A549 (cell line): ENCODE measurements at regions not wholly inside any gene's neighbourhood (a gene's known extent, or its start where the extent isn't known, plus 50 kb on each side); places are given as distances from the start of the nearest gene placed in this dataset.

ENCODE experiments used
- ATAC-seq, 2 experiments: fragments of 200-7000 bp in 1 of 2; fragments of >200 bp in 1 of 2; cut with Nextera tagmentation in 1 of 2; cut with Tn5 transposase in 1 of 2; 3 replicates each; pipeline versions ENCODE4 v1.8.0 to v1.9.1; 2018 to 2020; ENCODE audit warnings: mild to moderate bottlenecking in 1 of 2, moderate library complexity in 1 of 2
- CTCF ChIA-PET: fragments of 300-600 bp; sonication (Branson Sonifier 250); formaldehyde crosslinking; extraction: SDS; loops from one replicate; lab custom pipeline; 2021; ENCODE audit warnings: antibody characterized with exemption, inconsistent platforms; lab: Yijun Ruan, JAX
- POLR2A ChIA-PET: fragments of 350-600 bp; formaldehyde crosslinking; extraction: SDS; loops from one replicate; lab custom pipeline; 2021; ENCODE audit warnings: antibody characterized with exemption, inconsistent platforms; lab: Yijun Ruan, JAX
- DNase-seq, 2 experiments: peaks; one replicate each; pipeline versions ENCODE4 v3.0.0 to v3.0.0-alpha.2; 2011 to 2016; ENCODE audit warnings: low read depth in 1 of 2, low spot score in 1 of 2
- FAIRE-seq: peaks from 2 replicates; lab custom pipeline; 2011; peaks lifted over from hg19 to GRCh38; lab: Jason Lieb, UNC
- H3K27ac ChIP-seq, 2 experiments: fragments of >200 bp; sonication (Bioruptor Twin); formaldehyde crosslinking; 3 replicates each; pipeline ENCODE4 v1.5.1; 2016 to 2017
- H3K4me1 ChIP-seq: fragments of >200 bp; sonication (Bioruptor Twin); formaldehyde crosslinking; 3 replicates; pipeline ENCODE4 v1.6.1; 2016
- H3K4me2 ChIP-seq: fragments of >200 bp; sonication (Bioruptor Twin); formaldehyde crosslinking; 3 replicates; pipeline ENCODE4 v1.6.1; 2016
- H3K4me3 ChIP-seq: fragments of >200 bp; sonication (Bioruptor Twin); formaldehyde crosslinking; 3 replicates; pipeline ENCODE4 v1.5.1; 2016
- H3K9me3 ChIP-seq: fragments of >200 bp; sonication (Bioruptor Twin); formaldehyde crosslinking; 3 replicates; pipeline ENCODE4 v1.6.1; 2016
- CEBPB ChIP-seq, 2 experiments: fragments of >200 bp in 1 of 2; sonication (Bioruptor Twin) in 1 of 2; formaldehyde crosslinking in 1 of 2; IDR thresholded peaks; 2 replicates each; pipeline ENCODE4 v1.6.1; 2012 to 2016
- EHMT2 ChIP-seq: fragments of 200-600 bp; sonication (generic); IDR thresholded peaks from 2 replicates; pipeline ENCODE4 v1.6.1; 2016; ENCODE audit warnings: antibody characterized with exemption, low read depth, mild to moderate bottlenecking, moderate library complexity
- FOSL2 ChIP-seq, 2 experiments: fragments of 450-650 bp in 1 of 2; fragments of >200 bp in 1 of 2; sonication (Bioruptor Twin) in 1 of 2; formaldehyde crosslinking; IDR thresholded peaks; 2 replicates each; pipeline versions ENCODE4 v1.5.0 to v1.6.1; 2016 to 2020; ENCODE audit warnings: mild to moderate bottlenecking in 1 of 2, moderate library complexity in 1 of 2
- HOXB13 ChIP-seq: fragments of 250-450 bp; sonication (Bioruptor Pico); IDR thresholded peaks from 2 replicates; pipeline ENCODE4 v1.5.0; 2020; ENCODE audit warnings: low read depth, mild to moderate bottlenecking, moderate library complexity
- JUN ChIP-seq, 2 experiments: fragments of >200 bp; sonication (Bioruptor Twin); formaldehyde crosslinking; IDR thresholded peaks; 2 replicates in 1 of 2; 3 replicates in 1 of 2; pipeline ENCODE4 v1.6.1; 2016 to 2017
- KDM1A ChIP-seq: fragments of 200-600 bp; sonication (generic); IDR thresholded peaks from 2 replicates; pipeline ENCODE4 v1.6.1; 2016; ENCODE audit warnings: low read depth, mild to moderate bottlenecking
- MAX ChIP-seq: IDR thresholded peaks from 2 replicates; pipeline ENCODE4 v1.6.1; 2012
- SMC3 ChIP-seq: fragments of >200 bp; sonication (Bioruptor Twin); formaldehyde crosslinking; IDR thresholded peaks from 3 replicates; pipeline ENCODE4 v1.6.1; 2018; ENCODE audit warnings: inconsistent platforms
- USF2 ChIP-seq: fragments of 450-650 bp; IDR thresholded peaks from 2 replicates; pipeline ENCODE4 v1.6.1; 2014; ENCODE audit warnings: antibody characterized with exemption
- WGBS: methylation state at CpG from one replicate; pipeline ENCODE4 v1.1.6; 2017; ENCODE audit errors: missing lambda C conversion rate; 5-methylcytosine and 5-hydroxymethylcytosine counted together
- TF ChIP-seq, protein P1 (sequence below): fragments of >200 bp; sonication (Bioruptor Twin); formaldehyde crosslinking; IDR thresholded peaks from 2 replicates; pipeline ENCODE4 v1.6.1; 2016

DNA sequence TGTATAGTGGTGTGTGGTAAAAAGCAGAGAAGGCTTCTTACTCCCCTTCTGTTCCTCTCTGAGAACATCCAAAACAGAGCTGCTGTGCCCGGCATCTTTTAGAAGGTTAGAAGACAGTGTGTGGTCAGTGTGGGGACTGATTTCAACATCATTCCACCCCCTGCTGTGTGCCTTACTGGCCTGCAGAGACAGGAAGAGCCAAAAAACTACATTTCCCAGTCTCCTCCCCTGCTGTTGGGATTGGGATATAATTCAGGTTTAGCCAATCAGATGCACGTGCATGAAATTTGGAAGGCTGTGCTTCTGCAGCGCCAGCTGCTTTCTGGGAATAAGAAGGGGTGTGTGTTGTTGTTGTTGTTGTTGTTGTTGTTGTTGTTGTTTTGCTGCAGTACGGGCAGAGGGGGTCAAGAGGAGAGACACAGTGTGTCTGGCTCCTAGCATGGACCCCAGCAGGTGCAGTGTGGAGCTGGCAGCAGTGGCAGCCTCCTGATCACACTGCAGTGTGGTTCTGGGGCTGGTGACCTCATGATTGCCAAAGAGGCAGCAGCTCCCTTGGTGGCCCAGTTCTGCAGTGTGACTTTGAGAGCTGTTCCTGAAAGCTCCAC lies 74.7 kb downstream of the MRPL14 start:
- H3K4me2 ChIP-seq, result peak overlapping the region; percentile 40
- DNase-seq (peak in 1 of 2 experiments; percentile 56), ATAC-seq (peak; percentile 48 to 63; a peak in 5 of 6 replicates)

DNA sequence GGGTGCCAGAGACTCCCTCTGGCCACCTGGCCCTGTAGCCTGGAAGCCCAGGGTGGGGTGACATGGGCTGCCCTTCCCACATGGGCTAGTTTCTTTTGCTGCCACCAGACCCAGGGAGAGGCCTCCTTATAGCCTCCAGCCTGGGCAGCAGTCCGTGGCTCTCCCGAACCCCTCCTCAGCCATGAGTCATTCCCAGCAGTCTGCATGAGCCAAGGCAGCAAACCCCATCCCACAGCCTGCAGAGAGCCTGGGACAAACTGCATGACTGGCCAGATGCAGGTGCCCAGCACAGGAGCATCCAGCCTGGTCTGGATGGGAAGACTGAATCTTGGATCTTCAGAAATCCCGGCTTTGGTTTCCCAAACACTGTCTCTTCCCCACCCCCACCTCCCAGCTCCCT lies 75.7 kb downstream of the MRPL14 start:
- Histone ChIP-seq H3K4me2 (peak overlapping the region; percentile 40), H3K4me1 (peaks cover 98% of the 10 kb centered on the region), H3K27ac (peak overlapping the region; percentile 89 to 97), H3K9me3 (no peaks in the 10 kb centered on the region), H3K4me3 (no peak overlapping the region)
- DNase-seq (no peak), ATAC-seq (peak; percentile 54 to 75; a peak in 5 of 6 replicates), FAIRE-seq (no peak)
- POLR2A ChIA-PET, result no interaction called here
- 3% methylated on average over 3 of the region's 3 CpGs for WGBS
- TF ChIP-seq FOSL2 (IDR thresholded peaks at IDR 0.05), result 0 out of 2 replicates have a peak, but pooled peaks have one; percentile 23
- peak; percentile 42 for TF ChIP-seq FOSL2 (CRISPR knock-in tag; IDR thresholded peaks at IDR 0.05)
- no peak for TF ChIP-seq HOXB13
- TF ChIP-seq JUN (IDR thresholded peaks at IDR 0.05), result 0 out of 5 replicates have a peak, but pooled peaks of 1 of the 2 experiments have one; percentile 23
- CTCF ChIA-PET, result interaction anchor here (1.2 to 3.2 kb wide), 4 partner anchors 8 to 282 kb away, joined by 3 to 13 read pairs (median 6); partner anchors contain the start of gene VEGFA

More for the DNA sequence above, 74.7 kb downstream of the MRPL14 start:
- peaks cover 98% of the 10 kb centered on the region for H3K4me1 ChIP-seq
- ChIA-PET CTCF (interaction anchor here (1.0 to 3.2 kb wide), 6 partner anchors 9 to 283 kb away, joined by 3 to 13 read pairs (median 6); partner anchors contain the start of gene VEGFA), POLR2A (interaction anchor here (1.5 kb wide), 1 partner anchor 10 kb away, joined by 5 read pairs; no protein-coding TSS in a partner anchor)
- WGBS, result 41% methylated on average over 4 of the region's 4 CpGs
- H3K27ac ChIP-seq, result peak overlapping the region; percentile 89 to 97
- no peaks in the 10 kb centered on the region for H3K9me3 ChIP-seq
- TF ChIP-seq CEBPB (IDR thresholded peaks at IDR 0.05) (peak in 1 of 2 experiments; percentile 77; a peak in 2 of 4 replicates), EHMT2 (no peak)
- TF ChIP-seq, protein P1, sequence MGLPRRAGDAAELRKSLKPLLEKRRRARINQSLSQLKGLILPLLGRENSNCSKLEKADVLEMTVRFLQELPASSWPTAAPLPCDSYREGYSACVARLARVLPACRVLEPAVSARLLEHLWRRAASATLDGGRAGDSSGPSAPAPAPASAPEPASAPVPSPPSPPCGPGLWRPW, result no peak
- no peak overlapping the region for H3K4me3 ChIP-seq
- FAIRE-seq, result no peak

DNA sequence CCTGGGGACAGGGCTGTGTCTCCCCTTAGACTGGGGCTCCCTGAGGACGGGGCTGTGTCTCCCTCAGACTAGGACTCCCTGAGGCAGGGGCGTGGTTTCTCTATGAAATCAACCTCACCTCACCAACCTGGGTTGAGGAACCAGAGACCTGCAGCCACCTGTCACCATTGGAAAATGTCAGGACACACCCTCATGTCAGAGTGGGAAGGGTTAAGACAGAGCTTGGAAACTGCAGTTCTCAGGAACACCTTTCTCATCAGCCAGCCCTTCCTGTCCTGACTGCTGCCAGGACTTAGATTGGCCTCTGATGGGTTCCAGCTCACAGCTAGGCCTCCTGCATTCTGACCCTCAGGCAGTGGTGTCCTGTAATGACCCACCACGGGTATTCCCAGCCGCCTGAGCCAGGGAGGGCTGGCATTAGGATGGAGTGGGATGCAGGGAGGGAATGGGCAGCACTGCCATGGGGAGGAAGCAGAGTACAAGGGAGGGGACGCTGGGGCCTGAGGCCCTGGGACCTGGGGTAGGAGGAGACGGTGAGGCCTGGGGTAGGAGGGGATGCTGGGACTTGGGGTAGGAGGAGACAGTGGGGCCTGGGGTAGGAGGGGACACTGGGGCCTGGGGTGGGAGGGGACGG lies 76.3 kb downstream of the MRPL14 start:
- ChIA-PET CTCF (interaction anchor here (0.6 to 3.2 kb wide), 9 partner anchors 10 to 282 kb away, joined by 3 to 15 read pairs (median 4); partner anchors contain the start of gene VEGFA), POLR2A (interaction anchor here (1.2 kb wide), 1 partner anchor 281 kb away, joined by 3 read pairs; the partner anchor contains the start of gene VEGFA)
- peaks cover 99% of the 10 kb centered on the region for H3K4me1 ChIP-seq
- 39% methylated on average over 3 of the region's 7 CpGs for WGBS
- no peak for DNase-seq
- ATAC-seq, result peak; percentile 12 to 23; a peak in 3 of 6 replicates
- peak overlapping the region; percentile 40 for H3K4me2 ChIP-seq
- no peak for FAIRE-seq
- H3K9me3 ChIP-seq, result no peaks in the 10 kb centered on the region
- H3K4me3 ChIP-seq, result no peak overlapping the region
- TF ChIP-seq SMC3 (no peak), MAX (0 out of 2 replicates have a peak, but pooled peaks have one; percentile 12)
- H3K27ac ChIP-seq, result peak overlapping the region; percentile 89 to 97

DNA sequence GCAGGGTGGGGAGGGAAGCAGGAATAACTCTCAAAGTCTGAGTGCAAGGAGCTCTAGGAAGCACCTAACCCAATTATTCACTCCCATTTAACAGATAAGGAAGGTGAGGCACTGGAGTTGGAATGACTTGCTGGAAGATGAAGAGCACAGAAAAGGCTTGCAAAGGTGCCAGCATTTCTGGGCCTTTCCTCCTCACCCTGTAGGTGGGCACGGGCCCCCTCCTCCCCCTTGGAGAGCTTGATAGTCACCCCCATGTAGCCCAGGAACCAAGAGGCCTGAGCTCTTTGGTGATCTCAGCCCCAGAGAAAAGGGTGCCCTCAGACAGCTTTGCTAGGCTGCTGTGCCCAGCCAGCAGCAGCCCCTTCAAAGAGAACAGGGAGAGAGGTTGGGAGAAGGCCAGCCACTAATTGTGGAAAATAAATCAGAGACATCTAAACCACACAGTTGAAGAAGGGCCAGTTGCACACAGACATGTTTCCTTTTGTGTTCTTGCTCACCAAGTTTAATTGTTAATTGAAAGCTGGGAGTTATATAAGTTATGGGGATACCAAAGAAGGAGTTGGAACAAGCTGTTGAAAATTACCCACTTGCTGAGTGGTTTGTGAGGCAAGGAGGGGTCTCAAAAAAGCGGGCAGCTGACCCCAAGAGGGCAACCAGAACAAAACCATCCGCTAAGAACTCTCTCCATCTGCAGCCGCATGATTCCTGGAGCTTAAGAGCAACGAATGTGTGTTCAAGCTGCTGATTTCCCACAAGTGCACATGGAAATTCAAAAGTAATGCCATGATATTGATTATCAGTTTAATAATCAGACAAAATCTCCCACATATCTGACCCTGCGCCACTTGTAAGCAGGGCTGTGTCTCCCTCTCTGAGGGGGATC lies 77.0 kb downstream of the MRPL14 start:
- peak overlapping the region; percentile 89 to 97 for H3K27ac ChIP-seq
- WGBS, result 75% methylated on average over 6 of the region's 6 CpGs
- 0 out of 2 replicates have a peak, but pooled peaks have one; percentile 47 for TF ChIP-seq KDM1A
- TF ChIP-seq USF2, result no peak
- H3K4me2 ChIP-seq, result peak overlapping the region; percentile 40
- CTCF ChIA-PET, result interaction anchor here (0.6 to 3.2 kb wide), 8 partner anchors 9 to 281 kb away, joined by 3 to 15 read pairs (median 4); partner anchors contain the start of gene VEGFA
- H3K4me1 ChIP-seq, result peaks cover 99% of the 10 kb centered on the region
- DNase-seq (no peak), ATAC-seq (no peak), FAIRE-seq (no peak)
- no peaks in the 10 kb centered on the region for H3K9me3 ChIP-seq
- POLR2A ChIA-PET, result interaction anchor here (1.2 kb wide), 1 partner anchor 280 kb away, joined by 3 read pairs; the partner anchor contains the start of gene VEGFA
- no peak overlapping the region for H3K4me3 ChIP-seq
